HG02970 (cell line): ENCODE measurements at regions not wholly inside any gene's neighbourhood (a gene's known extent, or its start where the extent isn't known, plus 50 kb on each side); places are given as distances from the start of the nearest gene placed in this dataset.
"Not testable (repeated sequence)": the region's sequence is repeated elsewhere in the genome, so short reads cannot be mapped to it uniquely, and the experiment has no call there.

Experiments
- ATAC-seq: cut with Tn5 transposase; IDR thresholded peaks from one replicate; pipeline ENCODE4 v1.9.1; 2021; ENCODE audit warnings: mild to moderate bottlenecking, moderate library complexity, moderate number of reproducible peaks; ENCODE audit not compliant: unreplicated experiment, low FRiP score

GRCh38 chr1:181190364-181191035 is 102.0 kb downstream of the IER5 start:
- ATAC-seq: no peak

GRCh38 chr1:181191494-181192040 is 103.1 kb downstream of the IER5 start:
- no peak for ATAC-seq

- ATAC-seq: no peak
These were observed 103.8 kb downstream of the IER5 start for GRCh38 chr1:181192316-181192715.

GRCh38 chr1:181202986-181203555 is 114.6 kb downstream of the IER5 start:
- no peak for ATAC-seq

- no peak for ATAC-seq
These were observed 116.0 kb downstream of the IER5 start for GRCh38 chr1:181204530-181204929.

GRCh38 chr1:181205901-181206300 is 117.4 kb downstream of the IER5 start:
- no peak for ATAC-seq

GRCh38 chr1:181206513-181206912 is 118.0 kb downstream of the IER5 start:
- ATAC-seq: no peak

- no peak for ATAC-seq
These were observed 118.7 kb downstream of the IER5 start for GRCh38 chr1:181206979-181207790.

- ATAC-seq: no peak
These were observed 119.6 kb downstream of the IER5 start for GRCh38 chr1:181208083-181208482.

GRCh38 chr1:181208967-181209366 is 120.5 kb downstream of the IER5 start:
- ATAC-seq: no peak

GRCh38 chr1:181213056-181213455 is 124.6 kb downstream of the IER5 start:
- ATAC-seq: no peak

GRCh38 chr1:181216591-181216994 is 128.1 kb downstream of the IER5 start:
- ATAC-seq: no peak

GRCh38 chr1:181219938-181220337 is 131.4 kb downstream of the IER5 start:
- ATAC-seq: no peak

- ATAC-seq: no peak
These were observed 132.6 kb downstream of the IER5 start for GRCh38 chr1:181221078-181221477.

GRCh38 chr1:181222972-181223505 is 134.5 kb downstream of the IER5 start:
- ATAC-seq: no peak

GRCh38 chr1:181226728-181227127 is 138.2 kb downstream of the IER5 start:
- not testable (repeated sequence) for ATAC-seq

- no peak for ATAC-seq
These were observed 150.6 kb downstream of the IER5 start for GRCh38 chr1:181239086-181239485.

- not testable (repeated sequence) for ATAC-seq
These were observed 157.8 kb downstream of the IER5 start for GRCh38 chr1:181246320-181246719.

GRCh38 chr1:181248361-181248760 is 159.9 kb downstream of the IER5 start:
- ATAC-seq: not testable (repeated sequence)

GRCh38 chr1:181249186-181249585 is 160.7 kb downstream of the IER5 start:
- no peak for ATAC-seq

GRCh38 chr1:181250038-181250437 is 161.5 kb downstream of the IER5 start:
- ATAC-seq: no peak
